ENCODE measurements at regions not wholly inside any gene's neighbourhood (a gene's known extent, or its start where the extent isn't known, plus 50 kb on each side); places are given as distances from the start of the nearest gene placed in this dataset.

- no peak for TF ChIP-seq TCF4 (CRISPR knock-in tag; IDR thresholded peaks at IDR 0.05; ENCODE audit: borderline replicate concordance)
- no peak for TF ChIP-seq POU6F1 (CRISPR knock-in tag; IDR thresholded peaks at IDR 0.05; ENCODE audit: borderline replicate concordance, low read depth)
- TF ChIP-seq CSDC2 (CRISPR knock-in tag; IDR thresholded peaks at IDR 0.05): no peak
- no peak for TF ChIP-seq ZFP3 (CRISPR knock-in tag; IDR thresholded peaks at IDR 0.05)
- no peak for TF ChIP-seq ZNF70 (CRISPR knock-in tag; IDR thresholded peaks at IDR 0.05)
- TF ChIP-seq PPARA (CRISPR knock-in tag; IDR thresholded peaks at IDR 0.05; ENCODE audit: borderline replicate concordance): no peak
- TF ChIP-seq ZNF565 (CRISPR knock-in tag; conservative IDR thresholded peaks at IDR 0.05; ENCODE audit: low read depth): no peak
- TF ChIP-seq ISL1 (CRISPR knock-in tag; IDR thresholded peaks at IDR 0.05): no peak
- TF ChIP-seq OSR1 (CRISPR knock-in tag; IDR thresholded peaks at IDR 0.05): no peak
- TF ChIP-seq BACH2 (CRISPR knock-in tag; IDR thresholded peaks at IDR 0.05; ENCODE audit: borderline replicate concordance): no peak
- no peak for TF ChIP-seq CREB5 (CRISPR knock-in tag; IDR thresholded peaks at IDR 0.05; ENCODE audit: low read depth)
- no peak for TF ChIP-seq TOX (CRISPR knock-in tag; IDR thresholded peaks at IDR 0.05; ENCODE audit: borderline replicate concordance)
- ATAC-seq: no peak
Observed at GRCh38 chr13:34864671-34865070, 77.4 kb upstream of the NBEA start.

- TF ChIP-seq PPARA (CRISPR knock-in tag; IDR thresholded peaks at IDR 0.05; ENCODE audit: borderline replicate concordance) (no peak), CREB5 (CRISPR knock-in tag; IDR thresholded peaks at IDR 0.05; ENCODE audit: low read depth) (no peak), ARNTL (CRISPR knock-in tag; IDR thresholded peaks at IDR 0.05; ENCODE audit: borderline replicate concordance, low read depth) (no peak), ZFP3 (CRISPR knock-in tag; IDR thresholded peaks at IDR 0.05) (no peak), ISL1 (CRISPR knock-in tag; IDR thresholded peaks at IDR 0.05) (no peak), GLIS3 (CRISPR knock-in tag; IDR thresholded peaks at IDR 0.05) (no peak), CSDC2 (CRISPR knock-in tag; IDR thresholded peaks at IDR 0.05) (no peak), BACH2 (CRISPR knock-in tag; IDR thresholded peaks at IDR 0.05; ENCODE audit: borderline replicate concordance) (no peak)
- peak; percentile 58 for ATAC-seq
Observed at GRCh38 chr13:34867590-34867989, 74.5 kb upstream of the NBEA start.

GRCh38 chr13:34868733-34869132 is 73.3 kb upstream of the NBEA start:
- no peak for TF ChIP-seq OSR1 (CRISPR knock-in tag; IDR thresholded peaks at IDR 0.05)
- TF ChIP-seq PPARA (CRISPR knock-in tag; IDR thresholded peaks at IDR 0.05; ENCODE audit: borderline replicate concordance): no peak
- no peak for TF ChIP-seq CREB5 (CRISPR knock-in tag; IDR thresholded peaks at IDR 0.05; ENCODE audit: low read depth)
- TF ChIP-seq CSDC2 (CRISPR knock-in tag; IDR thresholded peaks at IDR 0.05): no peak
- no peak for TF ChIP-seq ZC3H10 (CRISPR knock-in tag; IDR thresholded peaks at IDR 0.05)
- TF ChIP-seq BACH2 (CRISPR knock-in tag; IDR thresholded peaks at IDR 0.05; ENCODE audit: borderline replicate concordance): no peak
- no peak for TF ChIP-seq TSHZ2 (CRISPR knock-in tag; IDR thresholded peaks at IDR 0.05)
- TF ChIP-seq ZNF565 (CRISPR knock-in tag; conservative IDR thresholded peaks at IDR 0.05; ENCODE audit: low read depth): no peak
- TF ChIP-seq RARB (CRISPR knock-in tag; IDR thresholded peaks at IDR 0.05): no peak
- TF ChIP-seq ZFP30 (CRISPR knock-in tag; IDR thresholded peaks at IDR 0.05): no peak
- no peak for TF ChIP-seq POU6F1 (CRISPR knock-in tag; IDR thresholded peaks at IDR 0.05; ENCODE audit: borderline replicate concordance, low read depth)
- no peak for TF ChIP-seq ZFP3 (CRISPR knock-in tag; IDR thresholded peaks at IDR 0.05)
- TF ChIP-seq PATZ1 (CRISPR knock-in tag; IDR thresholded peaks at IDR 0.05; ENCODE audit: borderline replicate concordance): no peak
- no peak for TF ChIP-seq ZNF70 (CRISPR knock-in tag; IDR thresholded peaks at IDR 0.05)
- no peak for TF ChIP-seq CSRNP3 (CRISPR knock-in tag; IDR thresholded peaks at IDR 0.05)
- TF ChIP-seq TOX (CRISPR knock-in tag; IDR thresholded peaks at IDR 0.05; ENCODE audit: borderline replicate concordance): no peak
- TF ChIP-seq ZNF8 (CRISPR knock-in tag; IDR thresholded peaks at IDR 0.05): no peak
- no peak for ATAC-seq

Data from SK-N-SH treated with all-trans-retinoic acid at 6 μM for 48 hours (cell line).